ENCODE measurements at regions not wholly inside any gene's neighbourhood (a gene's known extent, or its start where the extent isn't known, plus 50 kb on each side); places are given as distances from the start of the nearest gene placed in this dataset.

GRCh38 chr5:141777711-141778110, 95.7 kb upstream of the ARAP3 start:
- DNase-seq = no peak

- DNase-seq = no peak
Measured at GRCh38 chr5:141777130-141777529, 95.1 kb upstream of the ARAP3 start.

- DNase-seq = no peak
Measured at GRCh38 chr5:141773779-141774562, 91.9 kb upstream of the ARAP3 start.

- no peak for DNase-seq
Measured at GRCh38 chr5:141772281-141772680, 90.3 kb upstream of the ARAP3 start.

GRCh38 chr5:141771562-141771961, 89.5 kb upstream of the ARAP3 start:
- DNase-seq = no peak

GRCh38 chr5:141771031-141771430, 89.0 kb upstream of the ARAP3 start:
- no peak for DNase-seq

GRCh38 chr5:141769671-141770070, 87.6 kb upstream of the ARAP3 start:
- DNase-seq = no peak

- DNase-seq = no peak
Measured at GRCh38 chr5:141767671-141768070, 85.6 kb upstream of the ARAP3 start.

- DNase-seq = no peak
Measured at GRCh38 chr5:141765896-141766551, 84.0 kb upstream of the ARAP3 start.

GRCh38 chr5:141763541-141763940, 81.5 kb upstream of the ARAP3 start:
- no peak for DNase-seq

GRCh38 chr5:141762790-141763368, 80.8 kb upstream of the ARAP3 start:
- no peak for DNase-seq

GRCh38 chr5:141762316-141762715, 80.3 kb upstream of the ARAP3 start:
- DNase-seq = no peak

GRCh38 chr5:141760753-141761152, 78.7 kb upstream of the ARAP3 start:
- DNase-seq = no peak

- no peak for DNase-seq
Measured at GRCh38 chr5:141760193-141760592, 78.2 kb upstream of the ARAP3 start.

GRCh38 chr5:141758310-141758998, 76.4 kb upstream of the ARAP3 start:
- no peak for DNase-seq

- no peak for DNase-seq
Measured at GRCh38 chr5:141757402-141757801, 75.4 kb upstream of the ARAP3 start.

- DNase-seq = no peak
Measured at GRCh38 chr5:141756196-141756595, 74.2 kb upstream of the ARAP3 start.

GRCh38 chr5:141753971-141754713, 72.1 kb upstream of the ARAP3 start:
- peak; percentile 55 for DNase-seq

- DNase-seq = no peak
Measured at GRCh38 chr5:141753143-141753970, 71.3 kb upstream of the ARAP3 start.

GRCh38 chr5:141747152-141748141, 65.4 kb upstream of the ARAP3 start:
- no peak for DNase-seq

GRCh38 chr5:141746395-141746794, 64.4 kb upstream of the ARAP3 start:
- DNase-seq = no peak

All from Kasumi-1 (cell line).